Adipocyte (in vitro differentiated cells): ENCODE measurements at regions not wholly inside any gene's neighbourhood (a gene's known extent, or its start where the extent isn't known, plus 50 kb on each side); places are given as distances from the start of the nearest gene placed in this dataset.

ENCODE experiments used
- DNase-seq: peaks from one replicate; pipeline ENCODE4 v3.0.0-alpha.2; 2015; ENCODE audit warnings: low read depth
- H3K27me3 ChIP-seq: replicated peaks from 2 replicates; pipeline ENCODE4 v1.7.0; 2013; ENCODE audit warnings: mild to moderate bottlenecking, low read length, moderate library complexity; ENCODE audit not compliant: control insufficient read depth, insufficient read depth
- H3K36me3 ChIP-seq: 2 replicates; pipeline ENCODE4 v1.7.0; 2013; ENCODE audit warnings: low read length, mild to moderate bottlenecking, moderate library complexity; ENCODE audit not compliant: control insufficient read depth, insufficient read depth, severe bottlenecking
- H3K4me1 ChIP-seq: 2 replicates; pipeline ENCODE4 v1.7.0; 2013; ENCODE audit warnings: mild to moderate bottlenecking, low read length, moderate library complexity; ENCODE audit not compliant: control insufficient read depth, insufficient read depth
- H3K4me3 ChIP-seq: 2 replicates; pipeline ENCODE4 v1.7.0; 2013; ENCODE audit warnings: mild to moderate bottlenecking, low read length, moderate library complexity
- H3K9ac ChIP-seq: 2 replicates; pipeline ENCODE4 v1.7.0; 2013; ENCODE audit warnings: mild to moderate bottlenecking, low read length, moderate library complexity
- H3K9me3 ChIP-seq: 2 replicates; pipeline ENCODE4 v1.7.0; 2013; ENCODE audit warnings: mild to moderate bottlenecking, low read length, moderate library complexity; ENCODE audit not compliant: control insufficient read depth

DNA sequence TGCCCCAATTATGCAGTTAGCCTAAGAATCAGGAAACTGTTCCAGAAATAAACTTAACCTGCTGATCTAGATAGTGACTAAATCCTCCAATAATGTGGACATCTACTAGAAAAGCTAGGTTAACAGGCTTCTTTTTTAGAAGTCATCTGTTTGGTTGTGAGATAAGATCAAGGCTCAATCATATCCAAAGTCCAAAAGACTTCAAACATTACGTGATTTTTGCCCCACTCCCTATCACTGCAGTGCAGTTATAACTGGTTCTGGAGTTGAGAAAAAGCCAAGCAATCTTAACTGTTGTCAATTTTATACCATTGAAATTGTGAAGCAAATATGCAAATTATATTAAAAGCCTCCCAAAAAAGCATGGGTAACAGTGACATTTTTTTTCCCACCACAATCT, 781.4 kb downstream of the KLHL13 start:
- H3K4me3 ChIP-seq: no peak overlapping the region
- H3K9ac ChIP-seq: no peak overlapping the region
- H3K9me3 ChIP-seq: peaks cover under 1% of the 10 kb centered on the region
- no peaks in the 10 kb centered on the region for H3K4me1 ChIP-seq
- H3K36me3 ChIP-seq: no peaks in the 10 kb centered on the region
- no peak for DNase-seq
- no peaks in the 10 kb centered on the region for H3K27me3 ChIP-seq

GRCh38 chrX:117327373-117327772, 789.2 kb downstream of the KLHL13 start:
- Histone ChIP-seq H3K9me3 (peaks cover 22% of the 10 kb centered on the region), H3K36me3 (no peaks in the 10 kb centered on the region), H3K4me3 (no peak overlapping the region), H3K9ac (no peak overlapping the region), H3K4me1 (no peaks in the 10 kb centered on the region), H3K27me3 (no peaks in the 10 kb centered on the region)
- DNase-seq: no peak

- Histone ChIP-seq H3K4me1 (no peaks in the 10 kb centered on the region), H3K4me3 (no peak overlapping the region), H3K9ac (no peak overlapping the region), H3K36me3 (no peaks in the 10 kb centered on the region), H3K27me3 (no peaks in the 10 kb centered on the region), H3K9me3 (peaks cover 22% of the 10 kb centered on the region)
- no peak for DNase-seq
These were observed 790.9 kb downstream of the KLHL13 start for GRCh38 chrX:117325706-117326105.

GRCh38 chrX:117305168-117305766, 811.3 kb downstream of the KLHL13 start:
- Histone ChIP-seq H3K36me3 (no peaks in the 10 kb centered on the region), H3K9ac (no peak overlapping the region), H3K27me3 (no peaks in the 10 kb centered on the region), H3K4me1 (no peaks in the 10 kb centered on the region), H3K4me3 (no peak overlapping the region), H3K9me3 (peaks cover 7% of the 10 kb centered on the region)
- no peak for DNase-seq

DNA sequence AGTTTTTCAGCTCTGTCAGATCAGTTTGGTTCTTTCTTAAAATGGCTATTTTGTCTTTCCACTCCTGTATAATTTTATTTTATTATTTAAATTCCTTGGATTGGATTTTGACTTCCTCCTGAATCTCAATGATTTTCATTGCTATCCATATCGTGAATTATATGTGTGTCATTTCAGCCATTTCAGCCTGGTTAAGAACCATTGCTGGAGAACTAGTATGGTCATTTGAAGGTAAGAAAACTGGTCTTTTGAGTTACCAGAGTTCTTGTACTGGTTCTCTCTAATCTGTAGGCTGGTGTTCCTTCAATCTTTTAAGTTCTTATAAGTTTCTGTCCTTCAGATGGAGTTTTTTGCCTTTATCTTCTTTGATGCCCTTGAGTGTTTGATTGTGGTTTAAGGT, 815.5 kb downstream of the KLHL13 start:
- Histone ChIP-seq H3K27me3 (no peaks in the 10 kb centered on the region), H3K9me3 (peaks cover 13% of the 10 kb centered on the region), H3K9ac (no peak overlapping the region), H3K4me3 (no peak overlapping the region), H3K4me1 (no peaks in the 10 kb centered on the region), H3K36me3 (no peaks in the 10 kb centered on the region)
- DNase-seq: no peak

DNA sequence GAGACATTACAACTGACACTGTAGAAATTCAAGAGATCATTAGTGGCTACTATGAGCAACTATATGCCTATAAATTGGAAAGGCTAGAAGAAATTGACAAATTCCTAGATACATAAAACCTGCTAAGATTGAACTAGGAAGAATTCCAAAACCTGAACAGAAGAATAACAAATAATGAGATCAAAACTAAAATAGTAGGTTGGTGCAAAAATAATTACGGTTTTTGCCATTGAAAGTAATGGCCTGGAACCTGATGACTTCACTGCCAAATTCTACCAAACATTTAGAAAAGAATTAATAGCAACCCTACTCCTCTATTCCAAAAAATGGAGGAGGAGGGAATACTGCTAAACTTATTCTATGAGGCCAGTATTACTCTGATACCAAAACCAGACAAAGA, 824.9 kb downstream of the KLHL13 start:
- no peaks in the 10 kb centered on the region for H3K36me3 ChIP-seq
- no peak for DNase-seq
- H3K4me3 ChIP-seq: no peak overlapping the region
- peaks cover 10% of the 10 kb centered on the region for H3K9me3 ChIP-seq
- no peaks in the 10 kb centered on the region for H3K4me1 ChIP-seq
- H3K27me3 ChIP-seq: no peaks in the 10 kb centered on the region
- no peak overlapping the region for H3K9ac ChIP-seq

- Histone ChIP-seq H3K9me3 (peaks cover 5% of the 10 kb centered on the region), H3K36me3 (no peaks in the 10 kb centered on the region), H3K9ac (no peak overlapping the region), H3K4me3 (no peak overlapping the region), H3K4me1 (no peaks in the 10 kb centered on the region), H3K27me3 (no peaks in the 10 kb centered on the region)
- no peak for DNase-seq
These were observed 812.2 kb upstream of the CT83 start for GRCh38 chrX:117274965-117275364.
